Tibial nerve (tissue), 3 donors: ENCODE measurements at regions not wholly inside any gene's neighbourhood (a gene's known extent, or its start where the extent isn't known, plus 50 kb on each side); places are given as distances from the start of the nearest gene placed in this dataset.

Experiments used
- CTCF ChIP-seq, 5 experiments: fragments of 200-600 bp in 3 of 5; fragments of 450-650 bp in 2 of 5; sonication (generic) in 3 of 5; IDR thresholded peaks; one replicate each; pipeline ENCODE4 v1.5.1; 2016 to 2019; ENCODE audit warnings: antibody characterized with exemption in 5 of 5, mild to moderate bottlenecking in 3 of 5, moderate library complexity in 2 of 5
- POLR2A ChIP-seq, 2 donors: fragments of 450-650 bp; IDR thresholded peaks; one replicate each; pipeline ENCODE4 v1.6.1; 2017; ENCODE audit warnings: antibody characterized with exemption in 2 of 2, mild to moderate bottlenecking in 2 of 2, moderate library complexity in 2 of 2

- TF ChIP-seq POLR2A (IDR thresholded peaks at IDR 0.05) (no peak), CTCF (IDR thresholded peaks at IDR 0.05) (no peak)
Measured at GRCh38 chr6:144335914-144336313, 50.8 kb downstream of the UTRN start.
